HS-5 (cell line): ENCODE measurements at regions not wholly inside any gene's neighbourhood (a gene's known extent, or its start where the extent isn't known, plus 50 kb on each side); places are given as distances from the start of the nearest gene placed in this dataset.
A peak's percentile ranks its signal among the peaks of the same experiment; 100 is the strongest.
"Not testable (repeated sequence)": the region's sequence is repeated elsewhere in the genome, so short reads cannot be mapped to it uniquely, and the experiment has no call there.

Experiments
- DNase-seq: peaks from one replicate; pipeline ENCODE4 v3.0.0-alpha.2; 2012; ENCODE audit warnings: low read depth

GRCh38 chrX:34404386-34405070 lies 252.6 kb downstream of the TMEM47 start:
- DNase-seq, result no peak

- DNase-seq, result no peak
Measured at GRCh38 chrX:34401411-34401810, 255.7 kb downstream of the TMEM47 start.

GRCh38 chrX:34382416-34382815 lies 250.3 kb upstream of the FAM47A start:
- peak; percentile 39 for DNase-seq

- DNase-seq, result no peak
Measured at GRCh38 chrX:34381241-34381640, 249.1 kb upstream of the FAM47A start.

- DNase-seq, result no peak
Measured at GRCh38 chrX:34379891-34380290, 247.8 kb upstream of the FAM47A start.

- no peak for DNase-seq
Measured at GRCh38 chrX:34377645-34378044, 245.5 kb upstream of the FAM47A start.

GRCh38 chrX:34371754-34372153 lies 239.6 kb upstream of the FAM47A start:
- DNase-seq, result no peak

GRCh38 chrX:34365471-34365870 lies 233.4 kb upstream of the FAM47A start:
- no peak for DNase-seq

GRCh38 chrX:34350561-34351335 lies 218.6 kb upstream of the FAM47A start:
- DNase-seq, result no peak

- no peak for DNase-seq
Measured at GRCh38 chrX:34343001-34343400, 210.9 kb upstream of the FAM47A start.

GRCh38 chrX:34341814-34342213 lies 209.7 kb upstream of the FAM47A start:
- DNase-seq, result no peak

- DNase-seq, result no peak
Measured at GRCh38 chrX:34341258-34341657, 209.1 kb upstream of the FAM47A start.

- DNase-seq, result no peak
Measured at GRCh38 chrX:34338046-34338445, 205.9 kb upstream of the FAM47A start.

- not testable (repeated sequence) for DNase-seq
Measured at GRCh38 chrX:34335376-34335775, 203.3 kb upstream of the FAM47A start.

- no peak for DNase-seq
Measured at GRCh38 chrX:34332334-34332733, 200.2 kb upstream of the FAM47A start.

GRCh38 chrX:34325460-34325859 lies 193.3 kb upstream of the FAM47A start:
- no peak for DNase-seq

GRCh38 chrX:34320424-34320823 lies 188.3 kb upstream of the FAM47A start:
- not testable (repeated sequence) for DNase-seq

- peak; percentile 6 for DNase-seq
Measured at GRCh38 chrX:34300871-34301270, 168.8 kb upstream of the FAM47A start.

- no peak for DNase-seq
Measured at GRCh38 chrX:34299451-34299967, 167.4 kb upstream of the FAM47A start.

- no peak for DNase-seq
Measured at GRCh38 chrX:34294665-34295064, 162.6 kb upstream of the FAM47A start.

GRCh38 chrX:34288782-34289181 lies 156.7 kb upstream of the FAM47A start:
- no peak for DNase-seq

GRCh38 chrX:34279866-34280560 lies 147.9 kb upstream of the FAM47A start:
- DNase-seq, result no peak

GRCh38 chrX:34275699-34276098 lies 143.6 kb upstream of the FAM47A start:
- DNase-seq, result no peak
